ENCODE measurements at regions not wholly inside any gene's neighbourhood (a gene's known extent, or its start where the extent isn't known, plus 50 kb on each side); places are given as distances from the start of the nearest gene placed in this dataset.

DNA sequence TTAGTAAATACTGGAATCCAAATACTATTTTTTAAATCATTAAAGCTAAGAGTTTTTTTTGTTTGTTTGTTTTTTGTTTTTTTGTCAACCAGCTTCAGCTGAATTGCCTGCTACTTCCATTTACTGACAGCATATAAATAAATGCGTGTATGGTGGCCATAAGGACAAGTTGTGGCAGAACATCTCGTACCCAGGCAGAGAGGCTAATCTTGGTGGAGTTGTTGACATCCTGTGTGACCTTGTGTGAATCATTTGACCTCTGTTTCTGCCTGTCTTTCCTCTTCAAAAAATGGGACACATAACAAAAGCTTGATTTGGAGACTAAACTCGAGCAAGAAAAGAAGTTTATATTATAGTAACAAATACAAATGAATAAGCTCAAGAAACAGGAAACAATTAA lies 734.2 kb downstream of the MCTP2 start (continued):
- TF ChIP-seq CHD7 (IDR thresholded peaks at IDR 0.05; ENCODE audit: insufficient replicate concordance, low read length) (no peak), SP1 (IDR thresholded peaks at IDR 0.05; ENCODE audit: low read depth, low read length) (no peak), POU5F1 (IDR thresholded peaks at IDR 0.05; ENCODE audit: low read depth, low read length) (no peak), EP300 (IDR thresholded peaks at IDR 0.05; ENCODE audit: borderline replicate concordance in 1 of 2, low read depth in 2 of 2, low read length in 2 of 2) (no peak), SIRT6 (IDR thresholded peaks at IDR 0.05; ENCODE audit: low read length) (no peak), POLR2AphosphoS5 (IDR thresholded peaks at IDR 0.05; ENCODE audit: low read depth, low read length) (no peak), EGR1 (IDR thresholded peaks at IDR 0.05; ENCODE audit: borderline replicate concordance, low read depth, low read length) (no peak), YY1 (IDR thresholded peaks at IDR 0.05; ENCODE audit: low read depth, low read length) (no peak), PHF8 (conservative IDR thresholded peaks at IDR 0.05; ENCODE audit: low read depth, low read length) (no peak), TBP (IDR thresholded peaks at IDR 0.05; ENCODE audit: low read depth, low read length) (no peak), KDM1A (IDR thresholded peaks at IDR 0.05; ENCODE audit: borderline replicate concordance, low read length) (no peak), TAF7 (optimal IDR thresholded peaks at IDR 0.05; ENCODE audit: borderline replicate concordance, low read depth, low read length) (no peak), ZNF274 (IDR thresholded peaks at IDR 0.05; ENCODE audit: borderline replicate concordance, extremely low read depth, low read length) (no peak), SP2 (IDR thresholded peaks at IDR 0.05; ENCODE audit: low read length) (no peak)

All from H1 (cell line).